ENCODE measurements at regions not wholly inside any gene's neighbourhood (a gene's known extent, or its start where the extent isn't known, plus 50 kb on each side); places are given as distances from the start of the nearest gene placed in this dataset.

DNA sequence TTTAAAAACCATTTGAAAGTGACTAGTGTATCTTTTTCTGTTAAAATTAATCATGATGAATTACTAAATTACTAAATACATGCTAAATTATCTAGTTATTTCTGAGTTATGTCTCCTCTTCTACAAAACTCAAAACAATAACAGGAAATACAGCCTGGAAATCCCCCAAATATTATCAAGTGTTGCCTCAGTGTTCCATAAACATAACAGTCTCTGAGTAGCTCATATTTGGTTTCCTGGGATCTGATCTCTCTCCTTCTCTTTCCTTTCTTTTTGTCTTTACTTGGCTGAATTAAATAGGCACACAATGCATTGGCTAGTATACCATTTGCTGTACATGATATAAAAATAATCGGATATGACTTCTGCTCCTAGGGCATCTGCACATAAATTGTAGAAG lies 277.6 kb upstream of the IGFBP3 start:
- no peak for DNase-seq (ENCODE audit: extremely low read depth, low read depth)
- TF ChIP-seq, protein P1, sequence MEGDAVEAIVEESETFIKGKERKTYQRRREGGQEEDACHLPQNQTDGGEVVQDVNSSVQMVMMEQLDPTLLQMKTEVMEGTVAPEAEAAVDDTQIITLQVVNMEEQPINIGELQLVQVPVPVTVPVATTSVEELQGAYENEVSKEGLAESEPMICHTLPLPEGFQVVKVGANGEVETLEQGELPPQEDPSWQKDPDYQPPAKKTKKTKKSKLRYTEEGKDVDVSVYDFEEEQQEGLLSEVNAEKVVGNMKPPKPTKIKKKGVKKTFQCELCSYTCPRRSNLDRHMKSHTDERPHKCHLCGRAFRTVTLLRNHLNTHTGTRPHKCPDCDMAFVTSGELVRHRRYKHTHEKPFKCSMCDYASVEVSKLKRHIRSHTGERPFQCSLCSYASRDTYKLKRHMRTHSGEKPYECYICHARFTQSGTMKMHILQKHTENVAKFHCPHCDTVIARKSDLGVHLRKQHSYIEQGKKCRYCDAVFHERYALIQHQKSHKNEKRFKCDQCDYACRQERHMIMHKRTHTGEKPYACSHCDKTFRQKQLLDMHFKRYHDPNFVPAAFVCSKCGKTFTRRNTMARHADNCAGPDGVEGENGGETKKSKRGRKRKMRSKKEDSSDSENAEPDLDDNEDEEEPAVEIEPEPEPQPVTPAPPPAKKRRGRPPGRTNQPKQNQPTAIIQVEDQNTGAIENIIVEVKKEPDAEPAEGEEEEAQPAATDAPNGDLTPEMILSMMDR (IDR thresholded peaks at IDR 0.05; ENCODE audit: low read depth, low read length, missing control alignments), result no peak
- no peak overlapping the region for H3K4me3 ChIP-seq (replicated peaks; ENCODE audit: low read depth, low read length)

DNA sequence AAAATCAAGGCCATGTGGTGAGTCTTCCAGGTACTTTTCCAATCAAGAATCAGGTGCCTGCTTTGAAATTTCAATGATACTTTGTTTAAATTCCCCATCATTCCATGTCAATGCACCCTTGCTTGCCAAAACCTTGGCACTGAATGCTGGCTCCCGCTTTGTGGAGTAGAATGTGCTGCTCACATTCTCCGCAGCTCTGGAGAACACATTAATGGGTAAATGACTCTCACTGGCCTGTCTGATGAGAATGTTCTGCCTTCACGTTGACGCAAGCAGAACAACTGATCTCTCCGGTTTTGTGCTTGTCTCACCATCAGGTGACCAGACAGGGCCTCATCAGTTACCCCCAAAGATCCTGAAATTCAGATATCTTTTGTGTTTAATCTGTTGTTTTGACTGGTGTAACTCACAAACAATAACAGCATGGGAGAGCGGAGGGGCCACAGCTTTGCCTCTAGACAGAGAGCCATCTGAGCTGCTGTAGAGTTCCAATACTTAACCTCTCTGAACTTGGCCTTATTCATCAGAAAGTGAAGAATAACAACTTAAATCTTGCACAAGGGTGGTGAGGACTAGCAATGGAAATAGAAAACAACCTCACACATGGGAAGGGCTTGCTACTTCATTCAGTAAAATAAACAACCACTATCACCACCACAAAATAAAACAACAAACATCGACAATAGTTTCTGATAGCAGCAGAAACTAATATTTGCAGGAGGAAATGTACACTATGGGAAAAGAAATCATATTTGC lies 276.9 kb upstream of the IGFBP3 start:
- DNase-seq (ENCODE audit: extremely low read depth, low read depth), result no peak
- TF ChIP-seq, protein P1 (IDR thresholded peaks at IDR 0.05; ENCODE audit: low read depth, low read length, missing control alignments), result no peak
- H3K4me3 ChIP-seq (replicated peaks; ENCODE audit: low read depth, low read length), result no peak overlapping the region

DNA sequence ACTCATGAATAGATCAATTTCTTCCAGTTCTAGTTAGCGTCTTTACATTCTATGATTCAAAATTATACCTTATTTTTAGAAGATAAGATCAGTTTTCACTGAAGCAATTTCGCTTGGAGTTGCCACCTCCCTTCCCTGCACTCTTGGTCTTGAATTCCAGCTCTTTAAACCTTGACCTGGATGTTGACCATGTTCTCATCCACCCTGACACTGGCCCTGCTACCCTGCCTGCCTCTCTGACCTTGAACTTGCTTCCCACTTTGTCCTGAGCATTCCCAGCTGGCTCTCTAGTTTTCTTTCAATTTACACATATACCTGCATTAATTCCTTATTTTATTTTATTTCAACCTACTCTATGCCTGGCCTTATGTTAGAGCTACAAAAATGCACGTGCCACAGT lies 274.9 kb upstream of the IGFBP3 start:
- TF ChIP-seq, protein P1 (IDR thresholded peaks at IDR 0.05; ENCODE audit: low read depth, low read length, missing control alignments), result no peak
- no peak for DNase-seq (ENCODE audit: extremely low read depth, low read depth)
- H3K4me3 ChIP-seq (replicated peaks; ENCODE audit: low read depth, low read length), result no peak overlapping the region

DNA sequence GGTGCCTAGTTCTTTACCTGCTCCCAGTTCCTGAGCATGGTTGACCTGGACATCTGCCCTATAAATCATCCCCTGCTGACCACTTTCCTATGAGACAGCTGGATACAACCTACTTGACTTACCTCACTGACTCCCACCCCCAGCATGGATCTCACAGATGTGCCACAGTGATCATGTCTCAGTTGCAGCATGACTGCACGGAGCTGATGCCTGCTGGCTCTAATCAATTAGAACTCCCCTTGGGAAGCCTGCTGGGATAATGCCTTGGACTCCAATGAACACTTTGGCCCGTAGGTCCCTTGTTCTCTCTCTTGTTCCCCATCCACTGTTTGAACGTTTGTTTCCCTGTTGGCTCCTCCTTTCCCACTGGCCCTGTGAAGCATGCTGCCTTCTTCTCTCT lies 271.2 kb upstream of the IGFBP3 start:
- TF ChIP-seq, protein P1 (IDR thresholded peaks at IDR 0.05; ENCODE audit: low read depth, low read length, missing control alignments), result no peak
- DNase-seq (ENCODE audit: extremely low read depth, low read depth), result no peak
- H3K4me3 ChIP-seq (replicated peaks; ENCODE audit: low read depth, low read length), result no peak overlapping the region

DNA sequence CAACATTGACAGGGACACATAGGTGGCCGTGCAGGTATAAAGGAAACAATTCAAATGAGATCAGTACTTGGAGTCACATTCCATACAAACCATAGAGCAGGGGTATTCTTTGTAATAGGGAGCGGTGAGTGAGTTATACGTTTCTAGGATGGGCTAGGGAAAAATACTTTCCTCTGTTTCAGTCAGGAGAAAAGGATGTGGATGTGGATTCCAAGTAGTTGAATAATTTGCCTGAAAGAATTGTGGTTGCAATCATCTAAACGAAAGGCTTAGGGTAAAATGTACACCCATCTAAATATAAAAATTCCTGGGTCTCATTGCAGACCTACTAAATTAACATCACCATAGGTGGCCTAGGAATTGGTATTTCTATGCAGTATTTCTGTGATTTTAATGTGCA lies 270.7 kb upstream of the IGFBP3 start:
- DNase-seq (ENCODE audit: extremely low read depth, low read depth), result peak; percentile 43
- no peak overlapping the region for H3K4me3 ChIP-seq (replicated peaks; ENCODE audit: low read depth, low read length)
- TF ChIP-seq, protein P1 (IDR thresholded peaks at IDR 0.05; ENCODE audit: low read depth, low read length, missing control alignments), result no peak

DNA sequence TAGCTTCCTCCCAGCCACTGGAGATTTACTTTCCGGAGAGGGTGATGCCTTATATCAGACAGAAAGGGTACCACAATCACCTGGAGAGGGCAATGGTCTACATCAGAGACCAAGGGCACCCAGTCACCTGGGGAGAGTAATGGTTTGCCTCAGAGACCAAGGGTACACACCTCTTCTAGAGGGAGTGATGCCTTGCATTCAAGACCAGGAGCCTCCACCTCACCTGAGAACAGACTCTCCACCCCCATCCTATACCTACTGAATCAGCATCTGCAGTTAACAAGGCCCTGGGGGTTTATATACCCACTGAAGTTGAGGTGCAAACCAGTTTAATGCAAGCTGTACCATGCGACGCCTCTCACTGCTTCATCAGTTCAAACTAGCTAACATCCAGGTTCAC lies 270.2 kb upstream of the IGFBP3 start:
- no peak overlapping the region for H3K4me3 ChIP-seq (replicated peaks; ENCODE audit: low read depth, low read length)
- no peak for DNase-seq (ENCODE audit: extremely low read depth, low read depth)
- TF ChIP-seq, protein P1 (IDR thresholded peaks at IDR 0.05; ENCODE audit: low read depth, low read length, missing control alignments), result no peak

Data from HFF-Myc (cell line).